Endothelial cell of umbilical vein (primary cell): ENCODE measurements at regions not wholly inside any gene's neighbourhood (a gene's known extent, or its start where the extent isn't known, plus 50 kb on each side); places are given as distances from the start of the nearest gene placed in this dataset.

ENCODE experiments used
- BruUV-seq: library from RNA; stranded (reverse); fragments of 400-500 nt; replicated peaks from 2 replicates; lab custom pipeline; 2021; lab: Mats Ljungman, UMichigan
- CTCF ChIA-PET: fragments of 300-600, 350-600 bp; sonication (Branson Sonifier 250); formaldehyde crosslinking; loops from one replicate; lab custom pipeline; 2021; ENCODE audit warnings: antibody characterized with exemption, inconsistent platforms; lab: Charles Lee
- POLR2A ChIA-PET: fragments of 300-600, 350-600 bp; sonication (Branson Sonifier 250); formaldehyde crosslinking; loops from one replicate; lab custom pipeline; 2021; ENCODE audit warnings: antibody characterized with exemption, inconsistent platforms; lab: Charles Lee
- DNase-seq: peaks from one replicate; pipeline ENCODE4 v3.0.0-alpha.2; 2011; ENCODE audit warnings: low read depth, low spot score
- FAIRE-seq: peaks from 2 replicates; lab custom pipeline; 2011; peaks lifted over from hg19 to GRCh38; lab: Jason Lieb, UNC
- H2AFZ ChIP-seq: 2 replicates; pipeline ENCODE4 v1.6.0; 2012; ENCODE audit warnings: low read depth, low read length, control low read depth, inconsistent platforms
- H3K27ac ChIP-seq: 2 replicates; pipeline ENCODE4 v1.5.1; 2011; ENCODE audit warnings: low read depth, mild to moderate bottlenecking, control low read depth, low read length, moderate library complexity; ENCODE audit not compliant: insufficient read depth
- H3K27me3 ChIP-seq, 2 experiments: 2 replicates each; pipeline versions ENCODE4 v1.6.0 to v1.6.1; 2011; ENCODE audit warnings: low read length in 2 of 2, mixed read lengths in 1 of 2; ENCODE audit not compliant: control insufficient read depth in 2 of 2, insufficient read depth in 2 of 2
- H3K36me3 ChIP-seq, 2 experiments: 2 replicates in 1 of 2; 3 replicates in 1 of 2; pipeline ENCODE4 v1.5.1; 2011; ENCODE audit warnings: low read length in 2 of 2, mild to moderate bottlenecking in 1 of 2, moderate library complexity in 1 of 2; ENCODE audit not compliant: control insufficient read depth in 2 of 2, insufficient read depth in 2 of 2; ENCODE audit errors: extremely low read depth in 1 of 2
- H3K4me1 ChIP-seq: 3 replicates; pipeline ENCODE4 v1.5.1; 2011; ENCODE audit warnings: mild to moderate bottlenecking, low read length; ENCODE audit not compliant: control insufficient read depth, insufficient read depth; ENCODE audit errors: extremely low read depth
- H3K4me2 ChIP-seq: 2 replicates; pipeline ENCODE4 v1.6.1; 2011; ENCODE audit warnings: low read length, control low read depth, mixed read lengths; ENCODE audit not compliant: insufficient read depth
- H3K4me3 ChIP-seq, 3 experiments: fragments of 200-600 bp in 1 of 3; sonication (generic), shearing (Covaris generic) in 1 of 3; replicated peaks in 1 of 3; 2 replicates each; pipeline ENCODE4 v1.5.1; 2011 to 2016; ENCODE audit warnings: control low read depth in 3 of 3, low read length in 3 of 3, mild to moderate bottlenecking in 2 of 3, inconsistent platforms in 1 of 3, low read depth in 1 of 3, moderate library complexity in 1 of 3; ENCODE audit not compliant: insufficient read depth in 1 of 3
- H3K79me2 ChIP-seq: 2 replicates; pipeline ENCODE4 v1.6.0; 2012; ENCODE audit warnings: low read length, inconsistent platforms; ENCODE audit not compliant: control insufficient read depth, insufficient read depth
- H3K9ac ChIP-seq: replicated peaks from 2 replicates; pipeline ENCODE3; 2011; ENCODE audit warnings: low read length, control low read depth; ENCODE audit not compliant: insufficient read depth; ENCODE audit errors: extremely low read depth
- H3K9me1 ChIP-seq: replicated peaks from 3 replicates; pipeline ENCODE4 v1.6.0; 2011; ENCODE audit warnings: mild to moderate bottlenecking, low read length; ENCODE audit not compliant: control insufficient read depth, insufficient read depth; ENCODE audit errors: extremely low read depth
- H3K9me3 ChIP-seq: replicated peaks from 2 replicates; pipeline ENCODE4 v1.5.1; 2012; ENCODE audit warnings: low read length, inconsistent platforms; ENCODE audit not compliant: control insufficient read depth, insufficient read depth
- H4K20me1 ChIP-seq: replicated peaks from 2 replicates; pipeline ENCODE3; 2011; ENCODE audit warnings: mild to moderate bottlenecking, low read length; ENCODE audit not compliant: control insufficient read depth, insufficient read depth; ENCODE audit errors: extremely low read depth
- CTCF ChIP-seq, 2 donors: IDR thresholded peaks; 1 replicate in 1 of 2; 2 replicates in 1 of 2; pipeline ENCODE4 v1.5.1; 2011; ENCODE audit warnings: low read length in 2 of 2, mild to moderate bottlenecking in 2 of 2, moderate library complexity in 2 of 2, control low read depth in 1 of 2, inconsistent platforms in 1 of 2, low read depth in 1 of 2; ENCODE audit not compliant: insufficient read depth in 1 of 2; ENCODE audit errors: extremely low read depth in 1 of 2
- EZH2 ChIP-seq: IDR thresholded peaks from 2 replicates; pipeline ENCODE4 v1.6.1; 2012; ENCODE audit warnings: borderline replicate concordance, low read depth, mild to moderate bottlenecking, moderate library complexity, low read length, inconsistent platforms; ENCODE audit not compliant: severe bottlenecking
- FOS ChIP-seq: IDR thresholded peaks from 2 replicates; pipeline ENCODE4 v1.6.1; 2011; ENCODE audit warnings: mild to moderate bottlenecking, low read length, moderate library complexity, borderline replicate concordance; ENCODE audit not compliant: insufficient read depth
- GATA2 ChIP-seq: IDR thresholded peaks from 2 replicates; pipeline ENCODE4 v1.7.0; 2011; ENCODE audit warnings: low read depth, mild to moderate bottlenecking, moderate library complexity, mixed read lengths, low read length; ENCODE audit not compliant: insufficient read length, insufficient read depth
- JUN ChIP-seq: IDR thresholded peaks from 2 replicates; pipeline ENCODE4 v1.6.1; 2011; ENCODE audit warnings: borderline replicate concordance, low read depth; ENCODE audit not compliant: insufficient read length, insufficient read depth
- MYC ChIP-seq: IDR thresholded peaks from one replicate; pipeline ENCODE4 v1.6.1; 2011; ENCODE audit warnings: mild to moderate bottlenecking, low read depth, low read length
- POLR2A ChIP-seq: IDR thresholded peaks from 2 replicates; pipeline ENCODE4 v1.6.1; 2012; ENCODE audit warnings: low read depth, mild to moderate bottlenecking, control low read depth, low read length
- POLR2AphosphoS5 ChIP-seq: IDR thresholded peaks from 2 replicates; pipeline ENCODE4 v1.6.1; 2012; ENCODE audit warnings: low read depth, mild to moderate bottlenecking, control low read depth, low read length, moderate library complexity; ENCODE audit not compliant: insufficient read depth
- dilution Hi-C: fragments of 300-500 bp; cut with MboI; formaldehyde crosslinking; loops from one replicate; pipeline ENCODE4 v1.15.0; 2019; ENCODE audit warnings: low sequenced_read_pairs; ENCODE audit not compliant: extremely low pct_ligation_motif_present
- intact Hi-C: fragments of 100-400 bp; cut with micrococcal nuclease; formaldehyde crosslinking; loops from one replicate; pipeline ENCODE4 v1.10.0; 2022
- TF ChIP-seq, protein P1 (sequence below): IDR thresholded peaks from 2 replicates; pipeline ENCODE4 v1.6.1; 2011; ENCODE audit not compliant: insufficient read depth, insufficient read length

GRCh38 chr22:26888887-26889286 lies 231.5 kb downstream of the MIAT start:
- Histone ChIP-seq H3K27ac (no peak overlapping the region), H3K9me3 (no peaks in the 10 kb centered on the region), H3K4me3 (no peak overlapping the region), H4K20me1 (no peaks in the 10 kb centered on the region), H3K4me1 (no peaks in the 10 kb centered on the region), H3K9ac (no peak overlapping the region), H3K36me3 (no peaks in the 10 kb centered on the region), H3K79me2 (no peaks in the 10 kb centered on the region), H3K4me2 (no peak overlapping the region), H3K9me1 (no peaks in the 10 kb centered on the region), H2AFZ (no peak overlapping the region), H3K27me3 (no peaks in the 10 kb centered on the region)
- FAIRE-seq (no peak), DNase-seq (no peak)
- dilution Hi-C loops = no loop called here
- intact Hi-C loops = no loop called here
- CTCF ChIA-PET = no interaction called here
- POLR2A ChIA-PET = no interaction called here
- TF ChIP-seq POLR2AphosphoS5 (no peak), MYC (no peak), FOS (no peak), JUN (no peak), EZH2 (no peak), GATA2 (no peak), POLR2A (no peak), CTCF (IDR thresholded peaks at IDR 0.05; ENCODE audit: extremely low read depth in 1 of 2, insufficient read depth in 1 of 2, low read depth in 1 of 2, low read length in 2 of 2) (no peak)
- TF ChIP-seq, protein P1, sequence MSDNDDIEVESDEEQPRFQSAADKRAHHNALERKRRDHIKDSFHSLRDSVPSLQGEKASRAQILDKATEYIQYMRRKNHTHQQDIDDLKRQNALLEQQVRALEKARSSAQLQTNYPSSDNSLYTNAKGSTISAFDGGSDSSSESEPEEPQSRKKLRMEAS = no peak
- BruUV-seq = no TSS peak
